ENCODE measurements at regions not wholly inside any gene's neighbourhood (a gene's known extent, or its start where the extent isn't known, plus 50 kb on each side); places are given as distances from the start of the nearest gene placed in this dataset.
"Not testable (repeated sequence)": the region's sequence is repeated elsewhere in the genome, so short reads cannot be mapped to it uniquely, and the experiment has no call there.

DNA sequence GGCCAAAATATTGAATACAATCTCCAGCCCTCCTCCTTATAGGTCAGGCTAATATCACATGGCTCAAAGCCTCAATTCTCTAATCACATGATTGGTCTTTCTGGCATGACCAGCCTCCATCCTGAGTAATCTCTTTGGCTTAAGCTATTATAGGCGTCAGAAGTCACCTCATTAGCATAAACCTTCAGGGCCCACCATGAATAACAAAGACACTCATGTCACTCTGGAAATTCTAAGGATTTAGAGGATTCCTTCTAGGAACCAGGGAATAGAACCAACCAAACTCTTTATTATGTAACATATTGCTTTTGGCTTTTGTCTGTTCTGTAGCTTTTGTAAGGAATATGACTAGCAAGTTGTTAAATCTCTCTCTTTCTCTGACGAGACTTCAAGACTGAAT is 109.2 kb upstream of the IGFBP7 start:
- DNase-seq = no peak

DNA sequence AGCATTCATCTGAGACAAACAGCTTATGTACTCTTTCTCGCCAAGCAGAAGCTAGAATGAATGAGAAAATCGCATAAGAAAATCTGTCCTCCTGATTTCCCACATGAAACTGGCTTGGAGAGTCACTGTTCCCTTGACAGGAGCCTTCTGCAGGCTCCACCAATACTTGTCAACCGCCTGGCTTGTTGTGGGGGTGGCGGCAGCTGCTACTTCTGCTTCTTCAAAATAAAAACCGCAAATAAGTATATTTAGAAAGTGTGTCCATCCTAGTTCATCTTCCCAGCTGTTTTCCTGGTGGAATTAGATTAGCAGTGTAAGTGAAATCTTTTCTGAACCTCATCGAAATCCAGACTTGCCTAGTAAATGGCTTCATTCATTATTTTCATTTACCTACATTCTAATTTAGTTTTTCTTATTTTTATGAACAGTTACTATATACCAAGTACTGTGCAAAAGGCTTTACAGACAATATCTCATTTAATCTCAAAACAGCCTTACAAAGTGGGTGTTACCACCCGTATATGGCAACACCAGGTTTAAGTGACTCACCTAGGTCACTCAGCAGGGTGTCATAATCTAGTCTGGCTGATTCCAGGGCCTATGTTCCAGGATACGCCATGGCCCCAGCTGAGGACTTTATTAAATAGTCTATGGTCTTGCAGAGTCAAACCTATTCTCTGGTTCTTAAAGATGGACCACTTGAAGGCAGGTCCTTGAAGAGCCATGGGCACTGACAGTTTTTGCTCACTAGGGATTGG is 104.6 kb upstream of the IGFBP7 start:
- DNase-seq = no peak

DNA sequence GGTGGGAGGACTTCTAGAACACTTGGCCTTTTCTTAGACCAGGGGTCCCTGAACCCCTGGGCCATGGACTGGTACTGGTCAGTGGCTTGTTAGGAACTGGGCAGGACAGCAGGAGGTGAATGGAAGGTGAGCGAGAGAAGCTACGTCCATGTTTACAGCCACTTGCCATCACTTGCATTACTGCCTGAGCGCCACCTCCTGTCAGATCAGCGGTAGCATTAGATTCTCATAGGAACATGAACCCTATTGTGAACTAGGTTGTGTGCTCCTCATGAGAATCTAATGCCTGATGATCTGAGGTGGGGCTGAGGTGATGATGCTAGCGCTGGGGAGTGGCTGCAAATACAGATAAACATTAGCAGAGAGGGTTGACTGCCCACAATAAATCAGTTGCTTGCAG is 100.9 kb upstream of the IGFBP7 start:
- no peak for DNase-seq

DNA sequence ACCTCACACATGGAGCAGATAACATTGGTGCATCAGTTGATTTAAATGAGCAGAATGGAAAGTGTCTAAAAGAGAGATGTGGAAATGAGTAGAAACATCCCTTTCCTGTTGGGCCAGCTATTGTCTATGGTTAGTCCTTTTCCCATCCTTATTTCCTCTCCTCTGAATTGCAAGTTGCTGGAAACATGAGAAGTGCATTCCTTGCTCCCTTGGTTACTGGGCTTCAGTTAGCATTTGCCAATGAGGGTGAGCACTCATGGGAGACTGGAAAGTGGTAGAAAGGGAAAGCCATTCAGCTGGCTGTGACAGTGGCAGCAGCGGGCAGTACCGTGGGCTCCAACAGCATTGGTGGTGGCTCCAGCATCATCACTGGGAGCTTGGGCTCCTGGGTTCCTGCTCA is 96.0 kb upstream of the IGFBP7 start:
- DNase-seq = no peak

DNA sequence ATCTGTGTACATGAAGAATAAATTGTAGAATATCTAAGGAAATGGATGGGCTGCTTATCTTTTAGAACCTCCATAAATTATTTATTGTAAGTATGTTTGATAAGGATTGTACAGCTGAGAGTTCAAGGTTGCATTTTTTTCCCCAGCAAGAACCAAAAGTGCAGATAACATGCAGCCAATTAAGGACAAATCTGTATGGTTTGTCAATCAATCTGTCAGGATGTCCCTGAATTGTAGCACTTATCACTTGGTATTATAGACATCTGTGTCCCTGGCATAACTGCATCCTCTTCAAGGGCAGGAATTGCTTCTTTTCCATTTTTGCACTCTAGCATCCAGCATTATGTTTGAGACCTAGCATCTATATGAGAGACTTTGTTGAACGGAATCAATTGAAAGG is 95.4 kb upstream of the IGFBP7 start:
- no peak for DNase-seq

DNA sequence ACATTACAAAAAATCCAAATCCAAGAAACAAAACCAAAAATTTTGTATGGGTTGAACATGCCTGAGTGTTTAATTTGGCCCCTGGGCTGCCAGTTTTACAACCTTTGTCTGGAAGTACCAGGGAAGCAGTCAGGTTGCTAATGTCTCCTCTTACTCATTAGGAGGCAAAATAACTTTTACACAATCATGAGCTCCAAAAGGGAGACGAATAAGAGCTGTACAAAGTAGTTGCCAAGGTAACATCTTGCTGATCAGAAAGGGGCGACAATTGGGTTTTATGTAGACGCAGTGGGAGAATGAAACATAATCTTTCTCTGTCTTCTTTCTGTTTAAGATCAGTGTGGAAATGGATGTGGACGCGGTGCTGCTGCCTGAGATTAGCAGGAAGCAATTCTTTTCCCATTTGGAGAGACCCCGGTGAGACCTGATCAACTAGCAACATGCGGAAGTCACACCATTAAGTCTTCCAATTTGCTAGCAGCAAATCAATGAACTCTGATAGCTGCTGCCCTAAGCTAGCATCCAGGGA is 90.7 kb upstream of the IGFBP7 start:
- no peak for DNase-seq

DNA sequence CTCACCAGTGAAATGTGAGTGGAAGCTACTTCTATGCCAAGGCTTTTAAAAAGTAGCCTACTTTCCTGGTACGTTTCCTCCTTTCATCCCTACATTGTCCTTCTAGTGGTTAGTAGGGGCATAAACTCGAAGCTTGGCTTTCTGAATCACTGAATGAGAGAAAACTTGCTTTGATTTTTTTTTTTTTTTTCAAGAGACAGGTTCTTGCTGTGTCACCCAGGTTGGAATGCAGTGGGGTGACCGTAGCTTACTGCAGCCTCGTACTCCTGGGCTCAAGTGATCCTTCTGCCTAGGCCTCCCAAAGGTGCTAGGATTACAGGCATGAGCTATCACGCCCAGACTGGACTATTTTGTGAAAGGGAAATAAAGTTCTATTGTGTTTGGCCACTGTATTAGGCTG is 89.1 kb upstream of the IGFBP7 start:
- no peak for DNase-seq

DNA sequence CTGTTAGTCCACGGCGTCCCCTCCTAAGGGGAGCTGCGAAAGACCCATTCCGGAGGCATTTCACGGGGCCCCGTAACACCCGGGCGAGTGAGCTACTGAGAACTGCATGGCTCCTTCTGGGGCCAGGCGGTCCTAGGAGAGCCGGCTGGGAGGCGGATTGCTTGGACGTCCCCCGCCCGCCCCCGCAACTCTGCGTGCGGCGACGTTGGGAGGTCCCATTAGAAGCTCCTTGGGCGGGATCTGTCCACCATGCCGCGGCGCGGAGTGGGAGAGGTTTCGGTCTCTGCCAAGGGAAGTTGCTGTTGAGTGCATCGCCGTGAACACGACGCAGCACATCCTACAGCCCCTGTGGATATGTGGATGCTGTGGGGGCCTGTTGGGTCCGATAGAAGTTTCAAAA is 85.4 kb upstream of the IGFBP7 start:
- no peak for DNase-seq

DNA sequence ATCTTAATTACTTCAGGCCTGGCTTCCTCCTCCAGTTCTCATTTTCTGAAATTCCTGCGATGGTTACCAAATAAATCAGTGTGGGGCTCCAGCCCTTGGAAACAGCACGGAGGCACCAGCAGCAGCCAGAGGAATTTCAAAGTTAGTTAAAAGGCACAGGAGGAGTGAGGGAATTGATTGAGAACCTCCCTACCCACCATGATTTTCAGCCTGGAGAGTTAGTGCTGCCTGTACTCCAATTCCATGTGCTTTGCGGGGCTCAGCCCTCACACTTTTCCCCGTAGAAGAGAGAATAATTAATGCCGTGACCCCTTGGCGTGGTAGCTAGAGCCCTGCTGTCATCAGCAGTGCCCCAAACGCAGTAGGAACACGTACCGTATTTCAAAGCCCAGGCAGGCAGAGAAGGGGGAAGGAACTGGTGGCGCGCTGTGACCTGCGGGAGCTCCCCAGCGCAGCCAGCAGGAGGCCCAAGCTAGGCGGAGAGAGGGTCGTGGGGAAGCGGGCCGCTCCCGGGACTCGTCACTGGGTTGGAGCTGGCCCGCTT is 84.0 kb upstream of the IGFBP7 start:
- peak; percentile 73 for DNase-seq

DNA sequence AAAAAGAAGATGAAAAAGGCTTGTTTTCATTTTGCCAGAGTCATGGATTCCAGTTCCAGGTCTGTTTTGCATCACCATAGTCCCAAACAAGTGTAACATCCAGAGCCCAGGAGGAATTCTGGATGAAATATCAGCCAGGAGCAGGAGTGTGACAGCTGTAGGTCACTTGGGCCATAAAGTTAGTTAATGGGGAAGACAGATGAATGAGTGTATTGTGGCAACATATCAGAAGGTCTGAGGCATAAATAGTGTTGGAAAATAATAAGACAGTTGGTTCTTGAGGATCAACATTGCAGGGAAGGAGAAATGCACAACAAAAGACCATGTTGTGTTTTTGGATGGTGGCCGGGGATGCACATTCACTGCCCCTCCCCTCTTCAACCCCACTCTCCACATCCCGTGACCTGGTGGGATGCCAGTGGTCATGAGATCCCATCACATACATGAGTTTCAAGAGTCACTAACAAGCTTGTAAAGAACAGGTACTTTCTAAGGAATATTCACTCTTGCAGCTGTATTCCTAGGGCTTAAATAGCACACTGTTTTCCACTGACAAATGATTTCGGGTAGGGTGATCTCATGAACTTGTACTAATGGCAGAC is 83.1 kb upstream of the IGFBP7 start:
- DNase-seq = peak; percentile 42

DNA sequence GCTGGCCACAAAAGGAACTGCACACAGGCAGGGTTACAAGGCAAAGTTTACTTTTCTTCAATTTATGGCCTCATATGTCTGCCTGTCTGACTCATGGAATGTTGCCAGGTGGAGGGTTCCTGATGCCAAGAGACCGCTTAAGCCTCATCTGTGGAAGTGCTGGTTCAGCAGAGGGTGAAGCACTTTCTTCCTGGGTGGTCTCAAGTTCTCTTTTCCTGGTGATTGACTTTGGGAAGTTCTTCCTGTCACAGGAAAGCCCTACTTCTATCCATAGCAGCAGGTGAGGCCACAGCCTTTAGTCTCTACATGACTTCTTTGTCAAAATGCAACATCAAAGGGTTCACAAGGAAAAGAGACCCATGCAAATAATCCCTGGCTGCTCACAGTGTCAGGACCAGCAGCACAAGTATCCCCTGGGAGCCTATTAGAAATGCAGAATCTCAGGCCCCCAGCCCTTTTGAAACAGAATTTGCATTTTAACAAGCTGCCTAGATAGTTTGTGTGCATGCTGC is 81.4 kb upstream of the IGFBP7 start:
- DNase-seq = peak; percentile 44

DNA sequence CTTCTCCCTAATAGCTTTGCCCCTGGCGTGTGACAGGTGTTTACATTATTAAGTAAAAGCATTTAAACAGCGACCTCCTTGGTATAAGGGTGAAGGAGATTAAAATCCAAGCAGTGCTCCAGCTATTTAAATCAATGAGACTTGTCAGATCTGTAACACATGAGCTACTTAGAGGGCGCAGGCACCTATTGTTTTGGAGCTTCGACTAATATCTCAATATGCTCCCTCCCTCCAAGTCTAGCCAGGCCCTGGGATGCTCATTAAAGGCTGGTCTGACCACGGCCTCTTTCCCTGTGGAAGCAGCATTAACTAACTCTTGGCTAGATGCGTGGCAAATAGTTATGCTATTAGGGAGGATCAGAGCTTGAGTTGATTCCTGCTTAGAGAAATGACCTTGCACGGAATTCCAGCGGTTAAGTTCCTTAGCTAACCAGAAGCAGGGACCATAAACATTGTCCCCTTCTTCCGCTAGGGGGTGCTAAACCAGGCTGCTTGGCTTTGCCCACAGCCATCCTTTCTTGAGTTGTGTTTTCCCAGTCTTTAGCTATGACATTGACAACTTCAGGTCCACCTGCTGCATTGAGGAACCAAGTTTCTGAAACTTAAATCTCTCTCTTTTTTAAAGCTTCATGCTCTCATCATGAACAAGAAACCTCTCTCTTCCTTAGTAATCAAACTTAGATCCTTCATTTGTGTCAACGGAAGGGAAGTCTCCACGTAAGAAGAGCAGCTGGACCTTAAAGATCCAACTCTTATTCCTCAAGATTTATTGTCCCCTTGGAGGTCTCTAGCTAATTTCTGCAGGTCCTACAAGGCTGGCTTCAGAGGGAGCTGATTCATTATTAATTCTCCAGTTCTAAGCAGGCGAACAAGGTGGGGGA is 80.7 kb upstream of the IGFBP7 start:
- peak; percentile 31 for DNase-seq

DNA sequence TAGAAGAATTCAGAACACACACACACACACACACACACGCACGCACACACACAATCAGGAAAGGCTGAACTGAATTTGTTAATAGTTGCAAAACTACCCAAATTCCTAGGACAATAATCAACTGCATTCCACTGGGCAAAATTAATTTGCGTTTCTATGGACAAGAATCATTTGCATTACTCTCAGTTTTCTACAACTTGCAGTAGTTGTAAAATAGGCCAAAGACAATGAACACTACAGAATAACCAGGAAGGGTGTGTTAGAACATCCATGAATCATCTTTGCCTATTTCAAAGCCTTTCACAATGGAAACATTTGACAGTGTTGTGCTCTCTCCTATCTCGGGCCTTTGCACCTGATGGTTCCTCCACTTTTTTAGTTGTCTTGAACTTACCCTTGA is 77.1 kb upstream of the IGFBP7 start:
- DNase-seq = no peak

DNA sequence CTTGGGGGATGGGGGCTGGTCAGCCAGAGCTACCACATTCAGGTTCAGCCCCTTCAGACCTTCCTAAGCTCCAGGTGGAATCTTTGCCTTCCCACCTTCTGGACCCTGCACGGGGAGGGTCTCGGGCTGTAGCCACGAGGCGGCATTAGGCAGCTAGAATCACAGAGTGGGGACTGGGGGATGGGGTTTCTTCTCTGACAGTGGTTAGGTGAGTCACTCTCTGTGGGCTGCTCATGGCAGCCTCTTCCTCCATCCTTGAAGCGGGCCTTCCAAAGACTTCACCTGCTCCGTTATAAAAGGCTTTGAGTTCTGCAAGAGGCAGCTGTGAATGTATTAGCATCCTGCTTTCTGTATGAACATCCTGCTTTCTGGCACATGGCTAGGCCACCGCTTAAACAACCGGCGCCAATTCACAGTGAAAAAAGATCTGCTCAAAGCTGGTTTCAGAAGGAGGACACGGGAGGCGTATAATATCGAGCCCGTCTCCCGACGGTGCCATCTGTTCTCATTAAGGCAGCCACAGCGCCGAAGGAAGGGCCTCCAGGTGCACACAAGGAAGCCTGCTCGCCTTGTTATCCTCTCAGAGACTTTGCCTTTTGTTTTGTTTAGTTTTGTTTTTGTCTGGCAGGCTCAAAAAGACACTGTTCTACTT is 74.3 kb upstream of the IGFBP7 start:
- DNase-seq = no peak

DNA sequence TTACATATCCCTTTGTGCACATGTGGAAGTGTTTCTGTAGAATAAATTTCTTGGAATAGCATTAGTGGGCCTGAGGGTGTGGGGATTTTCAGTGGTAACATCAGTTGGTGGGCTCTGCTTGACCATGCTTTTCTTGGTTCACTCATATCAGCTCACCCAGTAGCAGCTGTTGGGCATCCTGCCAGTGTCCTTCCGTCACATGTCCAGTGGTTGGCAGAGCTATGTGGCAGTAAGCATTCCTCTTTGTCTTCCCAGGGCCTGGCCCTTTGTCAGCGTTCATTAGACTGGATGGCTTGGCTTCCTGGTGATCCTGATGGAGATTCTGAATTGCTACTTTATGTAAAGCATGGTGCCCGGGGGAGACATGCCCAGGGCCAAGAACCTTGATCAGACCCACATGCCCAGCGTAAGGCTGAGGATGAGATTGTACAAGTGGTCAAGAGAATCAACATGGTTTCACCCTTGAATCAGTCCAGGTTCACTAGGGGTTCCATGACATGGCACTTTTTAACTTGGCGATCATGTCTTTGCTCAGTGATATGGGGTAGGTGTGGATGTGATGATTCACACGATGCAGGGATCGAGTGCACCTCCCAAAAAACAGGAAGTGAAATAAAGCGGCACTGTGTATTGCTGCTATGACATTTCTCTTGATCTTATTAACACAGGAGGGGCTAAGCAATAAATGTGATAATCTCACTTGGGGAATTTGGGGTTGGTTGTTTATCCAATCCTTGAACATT is 72.1 kb upstream of the IGFBP7 start:
- DNase-seq = no peak

DNA sequence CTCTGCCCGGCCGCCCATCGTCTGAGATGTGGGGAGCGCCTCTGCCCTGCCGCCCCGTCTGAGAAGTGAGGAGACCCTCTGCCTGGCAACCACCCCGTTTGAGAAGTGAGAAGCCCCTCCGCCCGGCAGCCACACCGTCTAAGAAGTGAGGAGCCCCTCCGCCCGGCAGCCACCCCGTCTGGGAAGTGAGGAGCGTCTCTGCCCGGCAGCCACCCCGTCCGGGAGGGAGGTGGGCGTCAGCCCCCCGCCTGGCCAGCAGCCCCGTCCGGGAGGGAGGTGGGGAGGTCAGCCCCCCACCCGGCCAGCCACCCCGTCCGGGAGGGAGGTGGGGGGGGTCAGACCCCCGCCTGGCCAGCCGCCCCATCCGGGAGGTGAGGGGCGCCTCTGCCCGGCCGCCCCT is 63.0 kb upstream of the IGFBP7 start:
- DNase-seq = not testable (repeated sequence)

DNA sequence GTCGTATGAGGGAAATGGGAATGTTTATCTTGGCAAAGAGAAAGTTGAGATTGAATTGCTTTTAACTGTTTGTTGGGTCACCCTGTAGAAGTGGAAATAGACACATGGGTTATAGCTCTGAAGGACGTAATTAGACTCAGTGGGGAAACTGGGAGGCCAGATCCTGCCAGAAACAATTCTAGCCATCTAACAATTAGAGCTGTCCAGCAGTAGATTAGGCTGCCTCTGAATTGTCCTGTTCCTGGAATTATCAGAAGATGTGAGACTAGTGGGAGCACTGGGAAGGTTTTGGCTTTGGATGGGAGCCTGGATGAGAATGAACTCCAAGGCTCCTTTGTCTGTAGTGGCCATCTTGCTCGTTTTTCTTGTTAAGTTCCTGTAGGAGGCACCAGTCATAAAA is 61.9 kb upstream of the IGFBP7 start:
- DNase-seq = no peak

DNA sequence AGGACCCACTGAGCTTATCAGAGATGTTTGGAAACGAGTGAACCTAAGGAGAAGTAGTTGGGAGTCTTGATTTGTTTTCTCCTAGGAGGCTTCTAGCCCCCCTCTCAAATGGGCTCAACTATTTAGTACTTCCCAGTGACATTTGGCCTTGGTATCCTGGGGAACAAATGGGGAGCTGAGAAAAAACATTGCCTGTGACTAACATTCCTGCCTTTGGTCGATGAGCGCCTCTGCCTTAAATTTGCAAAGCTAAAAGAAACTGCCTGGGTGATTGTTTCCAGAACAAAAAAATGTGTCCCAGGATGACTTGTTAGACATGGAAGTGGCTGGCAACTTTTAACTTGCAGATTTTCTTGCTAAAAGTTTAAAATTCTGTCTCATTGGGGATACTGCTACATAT is 58.8 kb upstream of the IGFBP7 start:
- DNase-seq = no peak

DNA sequence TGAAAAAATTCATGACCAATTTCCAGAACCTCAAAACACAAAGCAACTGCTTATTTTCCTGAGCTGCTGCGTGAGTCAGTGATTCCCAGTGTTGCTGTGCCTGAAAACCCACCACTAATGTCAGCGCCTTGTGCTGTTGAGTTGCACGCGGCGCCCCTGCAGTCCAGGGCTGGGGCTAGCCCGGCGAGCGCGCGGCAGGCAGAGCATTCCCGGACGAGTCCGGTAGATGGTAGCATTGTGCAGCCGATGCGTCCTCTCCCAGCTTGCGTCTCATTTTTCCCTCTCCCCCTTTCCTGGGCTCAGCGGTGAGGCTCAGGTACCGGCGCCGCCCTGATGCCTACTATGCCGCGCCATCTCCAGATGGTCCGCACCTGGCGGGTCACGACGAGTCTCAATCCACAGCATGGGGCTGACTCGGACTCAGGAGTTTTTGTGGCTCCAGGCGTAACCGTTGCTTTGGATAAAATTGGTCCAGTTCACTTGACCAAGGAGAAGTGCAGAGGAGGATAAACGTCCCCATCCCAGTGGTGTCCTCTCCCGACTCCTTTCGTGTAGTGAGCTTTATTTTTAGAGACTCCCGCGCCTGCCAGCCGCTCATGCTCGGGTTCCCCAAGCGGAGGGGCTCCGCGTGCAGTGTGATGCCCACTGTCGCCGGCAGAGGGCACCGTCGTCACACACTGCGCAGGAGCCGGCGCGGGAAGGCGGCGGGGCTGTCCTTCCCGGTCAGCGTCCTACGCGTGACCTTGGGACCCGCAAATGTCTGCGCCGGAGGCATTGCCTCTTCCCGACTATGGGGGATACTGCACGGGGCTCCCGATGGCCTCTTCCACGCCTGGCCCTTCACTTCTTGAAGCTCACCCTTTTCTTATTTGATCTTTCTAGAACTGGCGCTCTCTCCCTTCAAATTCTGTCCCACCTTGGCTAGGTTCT is 53.6 kb upstream of the IGFBP7 start:
- peak; percentile 88 for DNase-seq

DNA sequence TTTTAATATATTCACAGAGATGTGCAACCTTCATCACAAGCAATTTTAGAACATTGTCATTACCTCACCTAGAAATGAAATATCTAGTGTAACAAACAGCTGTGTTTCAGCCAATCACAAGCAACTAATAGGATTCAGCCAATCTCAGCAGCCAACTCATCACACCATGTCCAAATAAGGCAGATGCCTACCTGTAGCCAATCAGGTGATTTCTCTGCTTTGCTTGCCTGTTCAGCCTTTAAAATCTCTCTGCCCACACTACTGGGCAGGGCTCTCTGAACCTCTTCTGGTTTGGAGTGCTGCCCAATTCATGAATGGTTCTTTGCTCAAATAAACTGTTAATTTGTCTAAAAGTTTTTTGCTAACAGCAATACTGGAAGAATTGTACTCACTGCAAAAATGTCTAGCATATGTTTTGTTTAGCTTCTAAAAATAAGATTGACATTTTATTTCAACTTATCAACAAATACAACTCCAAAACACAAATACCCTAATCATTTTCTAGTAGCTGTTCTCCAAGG is 52.4 kb upstream of the IGFBP7 start:
- no peak for DNase-seq
